CD14-positive monocyte (primary cell): ENCODE measurements at regions not wholly inside any gene's neighbourhood (a gene's known extent, or its start where the extent isn't known, plus 50 kb on each side); places are given as distances from the start of the nearest gene placed in this dataset.

ENCODE experiments used
- DNase-seq, 3 donors: peaks; one replicate each; pipeline ENCODE4 v3.0.0-alpha.2; 2011 to 2022
- H2AFZ ChIP-seq: 2 replicates; pipeline ENCODE4 v1.6.0; 2012; ENCODE audit warnings: mild to moderate bottlenecking, low read depth, low read length, inconsistent platforms; ENCODE audit not compliant: insufficient read depth, poor library complexity, severe bottlenecking
- H3K27ac ChIP-seq, 2 donors: 1 replicate in 1 of 2; 2 replicates in 1 of 2; pipeline ENCODE4 v1.5.1; 2012 to 2013; ENCODE audit warnings: low read length in 2 of 2, control low read depth in 1 of 2, inconsistent platforms in 1 of 2, low read depth in 1 of 2, mild to moderate bottlenecking in 1 of 2
- H3K27me3 ChIP-seq, 2 donors: one replicate each; pipeline versions ENCODE4 v1.6.0 to v1.6.1; 2011 to 2013; ENCODE audit warnings: low read length in 2 of 2; ENCODE audit not compliant: control insufficient read depth in 2 of 2, insufficient read depth in 2 of 2
- H3K36me3 ChIP-seq, 2 donors: replicated peaks in 1 of 2; 1 replicate in 1 of 2; 2 replicates in 1 of 2; pipeline versions ENCODE4 v1.5.1 to v1.6.1; 2012 to 2013; ENCODE audit warnings: low read length in 2 of 2, control low read depth in 1 of 2, inconsistent platforms in 1 of 2, mild to moderate bottlenecking in 1 of 2; ENCODE audit not compliant: insufficient read depth in 2 of 2, control insufficient read depth in 1 of 2
- H3K4me1 ChIP-seq, 2 donors: 1 replicate in 1 of 2; 2 replicates in 1 of 2; pipeline versions ENCODE4 v1.5.1 to v1.6.1; 2012 to 2013; ENCODE audit warnings: low read length in 2 of 2, control low read depth in 1 of 2, inconsistent platforms in 1 of 2, mild to moderate bottlenecking in 1 of 2, moderate library complexity in 1 of 2; ENCODE audit not compliant: insufficient read depth in 2 of 2, control insufficient read depth in 1 of 2
- H3K4me2 ChIP-seq: replicated peaks from 2 replicates; pipeline ENCODE3; 2012; ENCODE audit warnings: low read length, moderate library complexity, mild to moderate bottlenecking; ENCODE audit not compliant: poor library complexity, severe bottlenecking; ENCODE audit errors: extremely low read depth
- H3K4me3 ChIP-seq, 3 experiments: fragments of 200-600 bp in 1 of 3; sonication (generic) in 1 of 3; replicated peaks in 1 of 3; 1 replicate in 2 of 3; 2 replicates in 1 of 3; pipeline ENCODE4 v1.5.1; 2011 to 2013; ENCODE audit warnings: low read length in 3 of 3, mild to moderate bottlenecking in 3 of 3, control low read depth in 2 of 3, low read depth in 2 of 3, inconsistent platforms in 1 of 3, moderate library complexity in 1 of 3
- H3K79me2 ChIP-seq: 2 replicates; pipeline ENCODE4 v1.6.0; 2012; ENCODE audit warnings: mild to moderate bottlenecking, control low read depth, inconsistent platforms, low read length, moderate library complexity; ENCODE audit not compliant: insufficient read depth
- H3K9ac ChIP-seq: 2 replicates; pipeline ENCODE4 v1.6.0; 2017; ENCODE audit warnings: low read length, mild to moderate bottlenecking; ENCODE audit not compliant: insufficient read depth, poor library complexity, severe bottlenecking
- H3K9me3 ChIP-seq, 2 donors: replicated peaks in 1 of 2; 1 replicate in 1 of 2; 2 replicates in 1 of 2; pipeline versions ENCODE4 v1.5.1 to v1.6.1; 2012 to 2013; ENCODE audit warnings: low read length in 2 of 2, control low read depth in 1 of 2; ENCODE audit not compliant: control insufficient read depth in 1 of 2, insufficient read depth in 1 of 2
- H4K20me1 ChIP-seq: 2 replicates; pipeline ENCODE4 v1.6.0; 2012; ENCODE audit warnings: mild to moderate bottlenecking, low read length, control low read depth, moderate library complexity; ENCODE audit not compliant: insufficient read depth
- H3K27ac Mint-ChIP-seq, 7 donors: one replicate each; pipeline ENCODE4 v1.8.0; 2020; ENCODE audit warnings: mild to moderate bottlenecking in 7 of 7, mixed read lengths in 7 of 7, moderate library complexity in 6 of 7, inconsistent platforms in 2 of 7
- H3K27me3 Mint-ChIP-seq, 3 donors: one replicate each; pipeline ENCODE4 v1.8.0; 2021 to 2022; ENCODE audit warnings: low read depth in 3 of 3, mild to moderate bottlenecking in 3 of 3, mixed read lengths in 3 of 3, moderate library complexity in 3 of 3, inconsistent platforms in 1 of 3
- H3K36me3 Mint-ChIP-seq, 2 donors: one replicate each; pipeline ENCODE4 v1.8.0; 2020; ENCODE audit warnings: mixed read lengths in 2 of 2, inconsistent platforms in 1 of 2, mild to moderate bottlenecking in 1 of 2
- H3K4me1 Mint-ChIP-seq: one replicate; pipeline ENCODE4 v1.8.0; 2020; ENCODE audit warnings: mild to moderate bottlenecking, mixed read lengths
- H3K4me3 Mint-ChIP-seq, 2 donors: one replicate each; pipeline ENCODE4 v1.8.0; 2020; ENCODE audit warnings: mild to moderate bottlenecking in 2 of 2, mixed read lengths in 2 of 2, moderate library complexity in 1 of 2
- H3K9me3 Mint-ChIP-seq, 7 donors: one replicate each; pipeline ENCODE4 v1.8.0; 2020 to 2022; ENCODE audit warnings: mixed read lengths in 7 of 7, mild to moderate bottlenecking in 6 of 7, moderate library complexity in 6 of 7, inconsistent platforms in 2 of 7
- WGBS: methylation state at CpG from one replicate; pipeline ENCODE4 v1.1.5; 2013; ENCODE audit warnings: missing lambda C conversion rate; ENCODE audit not compliant: insufficient coverage; 5-methylcytosine and 5-hydroxymethylcytosine counted together
- intact Hi-C, 2 donors: fragments of 100-400 bp; cut with micrococcal nuclease; formaldehyde crosslinking; loops; one replicate each; pipeline versions ENCODE4 v1.15.0 to v1.15.1; 2023
- TF ChIP-seq, protein P1 (sequence below): fragments of 200-600 bp; IDR thresholded peaks from one replicate; pipeline ENCODE4 v1.8.0; 2022; ENCODE audit warnings: antibody characterized with exemption, mild to moderate bottlenecking

DNA sequence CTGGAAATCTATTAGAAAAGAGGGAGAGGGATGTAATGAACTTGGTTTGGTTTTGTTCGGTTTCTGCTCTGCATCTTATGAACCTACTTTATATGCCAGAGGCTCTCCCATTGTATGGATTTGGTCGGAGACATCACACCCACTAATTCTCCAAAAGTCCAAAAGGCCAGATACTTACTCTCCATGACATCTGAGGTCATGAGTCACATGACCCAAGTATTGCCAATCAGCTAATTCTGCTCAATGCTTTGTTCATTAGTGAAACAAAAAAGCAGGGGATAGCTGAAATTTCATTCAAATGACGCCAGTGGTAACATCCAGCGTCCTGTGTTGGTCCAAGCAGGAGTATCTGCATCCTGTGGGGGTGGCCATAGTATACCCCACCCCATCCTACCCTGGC lies 173.6 kb downstream of the TRIM33 start:
- Histone ChIP-seq H4K20me1 (no peaks in the 10 kb centered on the region), H2AFZ (no peak overlapping the region), H3K4me3 (no peak overlapping the region), H3K9ac (no peak overlapping the region), H3K27me3 (peaks cover 0 to 2% of the 10 kb centered on the region in 2 donors), H3K36me3 (no peaks in the 10 kb centered on the region), H3K79me2 (no peaks in the 10 kb centered on the region), H3K4me1 (peaks cover 13 to 17% of the 10 kb centered on the region in 2 donors), H3K27ac (no peak overlapping the region), H3K9me3 (no peaks in the 10 kb centered on the region), H3K4me2 (no peak overlapping the region)
- no peaks in the 10 kb centered on the region for H3K36me3 Mint-ChIP-seq
- peaks cover 43% of the 10 kb centered on the region for H3K4me1 Mint-ChIP-seq
- intact Hi-C loops, result no loop called here
- H3K9me3 Mint-ChIP-seq, result peaks cover 0 to 2% (median 0%) of the 10 kb centered on the region in 7 donors
- TF ChIP-seq, protein P1, sequence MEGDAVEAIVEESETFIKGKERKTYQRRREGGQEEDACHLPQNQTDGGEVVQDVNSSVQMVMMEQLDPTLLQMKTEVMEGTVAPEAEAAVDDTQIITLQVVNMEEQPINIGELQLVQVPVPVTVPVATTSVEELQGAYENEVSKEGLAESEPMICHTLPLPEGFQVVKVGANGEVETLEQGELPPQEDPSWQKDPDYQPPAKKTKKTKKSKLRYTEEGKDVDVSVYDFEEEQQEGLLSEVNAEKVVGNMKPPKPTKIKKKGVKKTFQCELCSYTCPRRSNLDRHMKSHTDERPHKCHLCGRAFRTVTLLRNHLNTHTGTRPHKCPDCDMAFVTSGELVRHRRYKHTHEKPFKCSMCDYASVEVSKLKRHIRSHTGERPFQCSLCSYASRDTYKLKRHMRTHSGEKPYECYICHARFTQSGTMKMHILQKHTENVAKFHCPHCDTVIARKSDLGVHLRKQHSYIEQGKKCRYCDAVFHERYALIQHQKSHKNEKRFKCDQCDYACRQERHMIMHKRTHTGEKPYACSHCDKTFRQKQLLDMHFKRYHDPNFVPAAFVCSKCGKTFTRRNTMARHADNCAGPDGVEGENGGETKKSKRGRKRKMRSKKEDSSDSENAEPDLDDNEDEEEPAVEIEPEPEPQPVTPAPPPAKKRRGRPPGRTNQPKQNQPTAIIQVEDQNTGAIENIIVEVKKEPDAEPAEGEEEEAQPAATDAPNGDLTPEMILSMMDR, result no peak
- no peak overlapping the region for H3K4me3 Mint-ChIP-seq
- no peak for DNase-seq
- H3K27ac Mint-ChIP-seq, result no peak overlapping the region
- 60% methylated on average over 1 of the region's 4 CpGs for WGBS
- H3K27me3 Mint-ChIP-seq, result peaks cover 1 to 5% (median 4%) of the 10 kb centered on the region in 3 donors

DNA sequence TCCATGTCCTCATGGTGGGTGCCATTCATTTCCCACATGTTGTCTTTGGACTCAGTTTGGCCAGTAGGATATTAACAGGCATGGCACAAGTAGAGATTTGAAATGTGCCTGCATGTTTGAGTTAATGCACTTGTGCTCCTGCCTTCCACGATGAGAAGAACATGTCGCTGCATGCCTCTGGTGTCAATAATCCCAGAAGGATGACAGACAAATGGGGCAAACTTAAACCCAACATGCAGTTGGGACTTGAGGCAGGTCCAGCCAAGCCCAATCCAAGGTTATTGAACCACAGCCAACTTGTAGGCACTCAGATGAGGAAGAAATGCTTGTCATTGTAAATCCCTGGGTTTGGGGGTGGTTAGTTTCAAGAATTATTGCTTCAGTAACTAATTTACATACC lies 174.6 kb downstream of the TRIM33 start:
- TF ChIP-seq, protein P1, result no peak
- no peak overlapping the region for H2AFZ ChIP-seq
- H3K4me1 ChIP-seq, result peaks cover 6 to 8% of the 10 kb centered on the region in 2 donors
- no peak for DNase-seq
- peaks cover 0 to 2% (median 0%) of the 10 kb centered on the region in 7 donors for H3K9me3 Mint-ChIP-seq
- H3K27me3 Mint-ChIP-seq, result peaks cover 1 to 7% (median 5%) of the 10 kb centered on the region in 3 donors
- H3K27ac ChIP-seq, result no peak overlapping the region
- H3K36me3 ChIP-seq, result no peaks in the 10 kb centered on the region
- intact Hi-C loops, result no loop called here
- peaks cover 0 to 2% of the 10 kb centered on the region in 2 donors for H3K27me3 ChIP-seq
- H3K4me1 Mint-ChIP-seq, result peaks cover 40% of the 10 kb centered on the region
- no peak overlapping the region for H3K4me3 Mint-ChIP-seq
- H3K79me2 ChIP-seq, result no peaks in the 10 kb centered on the region
- no peaks in the 10 kb centered on the region for H3K9me3 ChIP-seq
- no peak overlapping the region for H3K4me3 ChIP-seq
- no CpG with 5 or more reads among the region's 2 CpGs for WGBS
- H3K9ac ChIP-seq, result no peak overlapping the region
- no peaks in the 10 kb centered on the region for H3K36me3 Mint-ChIP-seq
- H3K4me2 ChIP-seq, result no peak overlapping the region
- no peak overlapping the region for H3K27ac Mint-ChIP-seq
- no peaks in the 10 kb centered on the region for H4K20me1 ChIP-seq
